Duodenal mucosa (tissue), 2 donors: ENCODE measurements at regions not wholly inside any gene's neighbourhood (a gene's known extent, or its start where the extent isn't known, plus 50 kb on each side); places are given as distances from the start of the nearest gene placed in this dataset.
A peak's percentile ranks its signal among the peaks of the same experiment; 100 is the strongest.
"Not testable (repeated sequence)": the region's sequence is repeated elsewhere in the genome, so short reads cannot be mapped to it uniquely, and the experiment has no call there.

Source experiments
- H3K27ac ChIP-seq: one replicate; pipeline ENCODE4 v1.7.0; 2013; ENCODE audit warnings: low read depth, low read length
- H3K27me3 ChIP-seq, 2 donors: one replicate each; pipeline ENCODE4 v1.7.0; 2013; ENCODE audit warnings: low read length in 2 of 2, control low read depth in 1 of 2; ENCODE audit not compliant: insufficient read depth in 2 of 2, control insufficient read depth in 1 of 2
- H3K36me3 ChIP-seq, 2 donors: one replicate each; pipeline ENCODE4 v1.7.0; 2013; ENCODE audit warnings: low read length in 2 of 2, control low read depth in 1 of 2; ENCODE audit not compliant: insufficient read depth in 2 of 2, control insufficient read depth in 1 of 2
- H3K4me1 ChIP-seq, 2 donors: one replicate each; pipeline ENCODE4 v1.7.0; 2013; ENCODE audit warnings: low read length in 2 of 2, control low read depth in 1 of 2; ENCODE audit not compliant: insufficient read depth in 2 of 2, control insufficient read depth in 1 of 2
- H3K4me3 ChIP-seq, 2 donors: one replicate each; pipeline ENCODE4 v1.7.0; 2013; ENCODE audit warnings: low read length in 2 of 2, low read depth in 1 of 2
- H3K9ac ChIP-seq, 2 donors: one replicate each; pipeline ENCODE4 v1.7.0; 2013; ENCODE audit warnings: low read length in 2 of 2, low read depth in 1 of 2
- H3K9me3 ChIP-seq, 2 donors: one replicate each; pipeline ENCODE4 v1.7.0; 2013; ENCODE audit warnings: low read length in 2 of 2, control low read depth in 1 of 2; ENCODE audit not compliant: control insufficient read depth in 1 of 2

DNA sequence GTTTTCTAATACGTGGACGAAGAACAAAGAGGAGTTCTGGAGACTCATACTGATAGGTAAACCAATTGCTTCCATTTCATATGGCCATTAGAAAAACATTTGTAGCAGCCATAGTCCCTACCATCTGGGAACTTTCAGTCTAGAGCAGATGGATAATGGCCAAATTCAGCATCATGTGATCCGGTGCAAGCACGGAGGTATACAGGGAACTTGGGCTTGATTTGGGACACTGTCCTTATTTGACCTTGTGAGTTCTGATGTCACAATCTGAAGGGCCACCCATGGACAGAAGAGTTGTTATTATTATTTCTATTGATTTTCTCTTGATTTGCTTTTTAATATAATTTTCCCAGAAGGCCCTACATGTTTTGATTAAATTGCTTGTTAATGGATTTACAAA, 154.6 kb upstream of the ZNF267 start:
- H3K27ac ChIP-seq: no peak overlapping the region
- peaks cover 8 to 30% of the 10 kb centered on the region in 2 donors for H3K36me3 ChIP-seq
- no peak overlapping the region for H3K9ac ChIP-seq
- H3K9me3 ChIP-seq: peaks cover 0 to 3% of the 10 kb centered on the region in 2 donors
- no peak overlapping the region for H3K4me3 ChIP-seq
- H3K27me3 ChIP-seq: no peaks in the 10 kb centered on the region
- H3K4me1 ChIP-seq: peaks cover 11 to 14% of the 10 kb centered on the region in 2 donors

DNA sequence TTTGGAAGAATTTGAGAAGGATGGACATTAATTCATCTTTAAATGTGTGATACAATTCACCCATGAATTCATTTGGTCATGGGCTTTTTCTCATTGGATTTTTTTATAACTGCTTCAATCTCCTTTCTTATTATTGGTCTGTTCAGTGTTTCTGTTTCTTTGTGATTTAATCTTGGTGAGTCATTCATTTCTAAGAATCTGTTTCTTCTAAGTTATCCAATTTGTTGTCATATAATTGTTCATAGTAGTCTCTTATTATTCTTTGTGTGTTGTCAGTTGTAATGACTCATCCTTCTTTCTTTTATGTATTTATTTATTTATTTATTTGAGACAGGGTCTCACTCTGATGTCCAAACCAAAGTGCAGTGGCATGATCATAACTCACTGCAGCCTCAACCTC, 146.1 kb upstream of the ZNF267 start:
- Histone ChIP-seq H3K36me3 (peaks cover 17 to 40% of the 10 kb centered on the region in 2 donors), H3K4me1 (no peaks in the 10 kb centered on the region), H3K27ac (no peak overlapping the region), H3K9ac (no peak overlapping the region), H3K27me3 (no peaks in the 10 kb centered on the region), H3K4me3 (no peak overlapping the region), H3K9me3 (peaks cover 6 to 13% of the 10 kb centered on the region in 2 donors)

DNA sequence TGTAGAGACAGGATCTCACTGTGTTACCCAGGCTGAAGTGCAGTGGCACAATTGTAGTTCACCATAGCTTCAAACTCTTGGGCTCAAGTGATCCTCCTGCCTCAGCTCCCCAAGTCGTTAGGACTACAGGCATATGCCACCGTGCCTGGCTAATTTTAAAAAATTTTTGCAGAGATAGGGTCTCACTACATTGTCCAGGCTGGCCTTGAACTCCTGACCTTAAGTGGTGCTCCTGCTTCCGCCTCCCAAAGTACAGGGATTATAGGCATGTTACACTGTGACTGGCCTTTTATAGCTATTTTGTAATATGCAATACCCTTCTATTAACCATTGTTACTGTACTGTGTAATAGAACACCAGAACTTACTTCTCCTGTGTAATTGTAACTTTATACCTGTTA, 139.3 kb upstream of the ZNF267 start:
- H3K27me3 ChIP-seq: no peaks in the 10 kb centered on the region
- peaks cover 23 to 52% of the 10 kb centered on the region in 2 donors for H3K36me3 ChIP-seq
- H3K4me1 ChIP-seq: no peaks in the 10 kb centered on the region
- no peak overlapping the region for H3K27ac ChIP-seq
- H3K9ac ChIP-seq: no peak overlapping the region
- peaks cover 30 to 31% of the 10 kb centered on the region in 2 donors for H3K9me3 ChIP-seq
- H3K4me3 ChIP-seq: no peak overlapping the region

DNA sequence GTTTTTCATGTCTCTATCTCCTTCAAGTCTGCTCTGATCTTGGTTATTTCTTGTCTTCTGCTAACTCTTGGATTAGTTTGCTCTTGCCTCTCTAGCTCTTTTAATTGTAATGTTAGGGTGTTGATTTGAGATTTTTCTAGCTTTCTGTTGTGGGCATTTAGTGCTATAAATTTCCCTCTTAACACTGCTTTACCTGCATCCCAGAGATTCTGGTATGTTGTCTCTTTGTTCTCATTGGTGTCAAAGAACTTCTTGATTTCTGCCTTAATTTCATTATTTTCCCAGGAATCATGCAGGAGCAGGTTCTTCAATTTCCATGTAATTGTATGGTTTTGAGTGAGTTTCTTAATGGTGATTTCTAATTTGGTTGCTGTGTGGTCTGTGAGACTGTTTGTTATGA, 128.5 kb upstream of the ZNF267 start:
- not testable (repeated sequence) for H3K4me1 ChIP-seq, H3K27me3 ChIP-seq, H3K9ac ChIP-seq, H3K4me3 ChIP-seq, H3K27ac ChIP-seq
- H3K9me3 ChIP-seq: peaks cover 62 to 73% of the 10 kb centered on the region in 2 donors
- peaks cover 19 to 23% of the 10 kb centered on the region in 2 donors for H3K36me3 ChIP-seq

DNA sequence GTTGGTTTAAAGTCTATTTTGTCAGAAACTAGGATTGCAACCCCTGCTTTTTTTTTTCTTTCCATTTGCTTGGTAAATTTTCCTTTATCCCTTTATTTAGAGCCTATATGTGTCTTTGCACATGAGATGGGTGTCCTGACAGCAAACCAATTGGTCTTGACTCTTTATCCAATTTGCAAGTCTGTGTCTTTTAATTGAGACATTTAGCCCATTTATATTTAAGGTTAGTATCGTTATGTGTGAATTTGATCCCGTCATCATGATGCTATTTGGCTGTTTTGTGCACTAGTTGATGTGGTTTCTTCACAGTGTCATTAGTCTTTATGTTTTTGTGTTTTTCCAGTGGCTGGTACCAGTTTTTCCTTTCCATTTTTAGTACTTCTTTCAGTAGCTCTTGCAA, 127.7 kb upstream of the ZNF267 start:
- Histone ChIP-seq H3K9ac (no peak overlapping the region), H3K4me1 (no peaks in the 10 kb centered on the region), H3K27me3 (no peaks in the 10 kb centered on the region), H3K9me3 (peaks cover 64 to 75% of the 10 kb centered on the region in 2 donors), H3K4me3 (no peak overlapping the region), H3K27ac (no peak overlapping the region), H3K36me3 (peaks cover 19 to 23% of the 10 kb centered on the region in 2 donors)

DNA sequence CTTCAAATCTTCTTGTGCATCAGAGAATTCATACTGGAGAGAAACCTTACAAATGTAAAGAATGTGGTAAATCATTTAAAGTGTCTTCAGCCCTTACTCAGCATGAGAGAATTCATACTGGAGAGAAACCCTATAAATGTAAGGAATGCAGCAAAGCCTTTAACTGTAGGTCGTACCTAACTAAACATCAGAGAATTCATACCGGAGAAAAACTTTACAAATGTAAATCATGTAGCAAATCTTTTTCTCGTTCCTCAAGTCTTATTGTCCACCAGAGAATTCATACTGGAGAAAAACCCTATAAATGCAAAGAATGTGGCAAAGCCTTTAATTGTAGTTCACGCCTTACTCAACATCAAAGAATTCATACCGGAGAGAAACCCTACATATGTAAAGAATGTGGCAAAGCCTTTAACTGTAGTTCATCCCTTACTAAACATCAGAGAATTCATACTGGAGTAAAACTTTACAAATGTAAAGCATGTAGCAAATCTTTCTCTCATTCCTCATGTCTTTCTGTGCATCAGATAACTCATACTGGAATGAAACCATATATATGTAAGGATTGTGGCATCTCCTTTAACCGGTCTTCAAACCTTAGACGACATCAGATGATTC, 118.5 kb upstream of the ZNF267 start:
- H3K27me3 ChIP-seq: no peaks in the 10 kb centered on the region
- H3K9me3 ChIP-seq: peaks cover 77 to 78% of the 10 kb centered on the region in 2 donors
- H3K9ac ChIP-seq: no peak overlapping the region
- peaks cover 28 to 34% of the 10 kb centered on the region in 2 donors for H3K36me3 ChIP-seq
- H3K27ac ChIP-seq: no peak overlapping the region
- H3K4me1 ChIP-seq: no peaks in the 10 kb centered on the region
- H3K4me3 ChIP-seq: peak overlapping the region in 1 of 2 donors; percentile 17

DNA sequence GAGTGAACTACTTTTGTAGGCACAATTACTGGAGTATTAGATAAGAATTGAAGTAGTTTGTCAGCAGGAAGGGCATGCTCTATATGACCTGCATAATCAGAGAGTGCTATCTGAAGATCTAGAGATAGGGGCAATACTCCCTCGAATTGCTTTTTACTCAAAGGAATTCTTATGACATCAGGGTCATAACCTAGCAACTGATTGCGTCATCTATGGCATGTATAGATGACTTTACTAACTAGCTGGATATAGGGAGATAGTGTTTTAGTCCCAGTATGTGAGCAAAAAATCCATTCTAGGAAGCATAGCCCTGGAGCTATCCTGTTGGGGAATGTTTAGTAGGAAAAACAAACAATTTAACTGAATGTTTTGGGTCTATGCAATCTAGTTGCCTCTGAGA, 109.5 kb upstream of the ZNF267 start:
- Histone ChIP-seq H3K4me1 (no peaks in the 10 kb centered on the region), H3K4me3 (no peak overlapping the region), H3K9me3 (peaks cover 66 to 70% of the 10 kb centered on the region in 2 donors), H3K27ac (no peak overlapping the region), H3K27me3 (no peaks in the 10 kb centered on the region), H3K9ac (no peak overlapping the region), H3K36me3 (peaks cover 3 to 7% of the 10 kb centered on the region in 2 donors)

DNA sequence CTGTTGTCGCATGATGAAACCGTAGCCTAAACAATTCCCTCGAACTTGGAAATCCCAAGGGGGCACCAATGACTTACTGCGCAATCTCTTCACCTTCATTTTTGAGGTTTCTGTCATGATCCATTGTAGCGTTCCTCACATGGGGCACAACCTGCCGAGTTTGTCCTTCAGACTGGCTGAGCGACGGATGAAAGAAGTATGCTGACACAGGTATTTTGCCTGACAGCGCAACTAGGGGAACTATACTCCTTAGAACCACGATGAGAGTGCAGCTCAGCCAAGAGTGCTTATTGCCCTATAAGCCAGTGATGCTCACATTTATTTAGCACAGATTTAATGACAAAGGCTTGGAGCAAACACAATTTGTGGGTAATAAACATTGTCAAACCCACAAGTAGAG, 106.3 kb upstream of the ZNF267 start:
- H3K9ac ChIP-seq: no peak overlapping the region
- H3K27ac ChIP-seq: no peak overlapping the region
- peaks cover 77 to 83% of the 10 kb centered on the region in 2 donors for H3K9me3 ChIP-seq
- no peak overlapping the region for H3K4me3 ChIP-seq
- no peaks in the 10 kb centered on the region for H3K27me3 ChIP-seq
- H3K4me1 ChIP-seq: no peaks in the 10 kb centered on the region
- peaks cover 3% of the 10 kb centered on the region in 2 donors for H3K36me3 ChIP-seq

DNA sequence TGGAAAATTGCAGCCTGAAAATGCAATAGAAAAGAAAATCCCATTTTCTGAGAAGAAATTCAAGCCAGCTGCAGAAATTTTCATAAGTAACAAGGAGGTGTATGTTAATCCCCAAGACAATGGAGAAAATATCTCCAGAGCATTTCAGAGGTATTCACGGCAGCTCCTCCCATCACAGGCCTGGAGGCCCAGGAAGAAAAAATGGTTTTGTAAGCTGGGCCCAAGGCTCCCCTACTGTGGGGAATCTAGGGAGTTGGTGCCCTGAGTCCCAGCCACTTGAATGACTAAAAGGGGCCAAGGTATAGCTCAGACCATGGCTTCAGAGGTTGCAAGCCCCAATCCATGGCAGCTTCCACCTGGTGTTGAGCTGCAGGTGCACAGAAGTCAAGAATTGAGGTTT, 93.3 kb upstream of the ZNF267 start:
- Histone ChIP-seq H3K27me3 (no peaks in the 10 kb centered on the region), H3K4me3 (no peak overlapping the region), H3K9ac (no peak overlapping the region), H3K4me1 (no peaks in the 10 kb centered on the region), H3K27ac (no peak overlapping the region), H3K9me3 (peaks cover 42 to 45% of the 10 kb centered on the region in 2 donors), H3K36me3 (no peaks in the 10 kb centered on the region)

DNA sequence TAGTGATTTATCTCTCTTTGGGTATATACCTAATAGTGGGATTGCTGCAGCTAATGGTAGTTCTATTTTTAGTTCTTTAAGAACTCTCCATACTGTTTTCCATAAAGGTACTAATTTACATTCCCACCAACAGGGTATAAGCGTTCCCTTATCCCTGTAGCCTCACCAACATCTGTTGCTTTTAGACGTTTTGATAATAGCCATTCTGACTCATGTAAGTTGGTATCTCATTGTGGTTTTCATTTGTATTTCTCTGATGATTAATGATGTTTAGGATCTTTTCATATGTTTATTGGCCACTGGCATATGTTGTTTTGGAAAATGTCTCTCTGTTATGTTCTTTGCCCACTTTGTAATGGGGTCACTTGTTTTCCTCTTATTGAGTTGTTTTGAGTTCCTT, 88.5 kb upstream of the ZNF267 start:
- Histone ChIP-seq H3K27ac (no peak overlapping the region), H3K9ac (no peak overlapping the region), H3K27me3 (no peaks in the 10 kb centered on the region), H3K9me3 (peaks cover 15 to 21% of the 10 kb centered on the region in 2 donors), H3K4me1 (no peaks in the 10 kb centered on the region), H3K4me3 (no peak overlapping the region), H3K36me3 (no peaks in the 10 kb centered on the region)
